SK-N-SH (cell line): ENCODE measurements at regions not wholly inside any gene's neighbourhood (a gene's known extent, or its start where the extent isn't known, plus 50 kb on each side); places are given as distances from the start of the nearest gene placed in this dataset.

Experiments used
- CTCF ChIA-PET: fragments of 300-600, 350-600 bp; formaldehyde crosslinking; extraction: SDS; loops from one replicate; lab custom pipeline; 2021; lab: Yijun Ruan, JAX
- POLR2A ChIA-PET: fragments of 350-600 bp; sonication (Branson Sonifier 250); formaldehyde crosslinking; extraction: SDS; loops from one replicate; lab custom pipeline; 2020; ENCODE audit warnings: antibody characterized with exemption, inconsistent platforms; lab: Yijun Ruan, JAX
- DNase-seq: peaks from one replicate; pipeline ENCODE4 v3.0.0; 2012
- H2AFZ ChIP-seq: fragments of 200-600 bp; sonication (generic); 2 replicates; pipeline ENCODE4 v1.8.1; 2016; ENCODE audit warnings: antibody characterized with exemption, mild to moderate bottlenecking, low read depth
- H3F3A ChIP-seq: fragments of 200-600 bp; sonication (generic); replicated peaks from 2 replicates; pipeline ENCODE3; 2016; ENCODE audit warnings: antibody characterized with exemption, mild to moderate bottlenecking; ENCODE audit not compliant: insufficient read depth
- H3K27ac ChIP-seq, 2 experiments: fragments of 200-500 bp in 1 of 2; fragments of 200-600 bp in 1 of 2; sonication (Bioruptor generic) in 1 of 2; sonication (generic), shearing (Covaris generic) in 1 of 2; 2 replicates each; pipeline versions ENCODE4 v1.5.1 to v1.6.1; 2014 to 2016; ENCODE audit warnings: low read depth in 2 of 2, inconsistent platforms in 1 of 2, low read length in 1 of 2, mild to moderate bottlenecking in 1 of 2, mixed read lengths in 1 of 2
- H3K27me3 ChIP-seq: fragments of 200-600 bp; sonication (generic), shearing (Covaris generic); 2 replicates; pipeline ENCODE4 v1.6.1; 2016; ENCODE audit warnings: mixed run types; ENCODE audit not compliant: insufficient read depth
- H3K36me3 ChIP-seq, 2 experiments: fragments of 200-500 bp in 1 of 2; fragments of 200-600 bp in 1 of 2; sonication (Bioruptor generic) in 1 of 2; sonication (generic) in 1 of 2; replicated peaks in 1 of 2; 2 replicates each; pipeline versions ENCODE3 to v1.5.1; 2014 to 2016; ENCODE audit warnings: low read length in 1 of 2, mild to moderate bottlenecking in 1 of 2; ENCODE audit not compliant: insufficient read depth in 2 of 2, control insufficient read depth in 1 of 2
- H3K4me1 ChIP-seq, 2 experiments: fragments of 200-500 bp in 1 of 2; fragments of 200-600 bp in 1 of 2; sonication (Bioruptor generic) in 1 of 2; sonication (generic), shearing (Covaris generic) in 1 of 2; 2 replicates each; pipeline versions ENCODE4 v1.5.1 to v1.6.1; 2014 to 2016; ENCODE audit warnings: low read depth in 1 of 2, low read length in 1 of 2, mixed run types in 1 of 2; ENCODE audit not compliant: insufficient read depth in 2 of 2, control insufficient read depth in 1 of 2
- H3K4me2 ChIP-seq: fragments of 200-600 bp; sonication (generic), shearing (Covaris generic); 2 replicates; pipeline ENCODE4 v1.6.1; 2017; ENCODE audit warnings: mixed run types
- H3K4me3 ChIP-seq, 2 experiments: fragments of 200-500 bp in 1 of 2; fragments of 200-600 bp in 1 of 2; sonication (Bioruptor generic) in 1 of 2; sonication (generic), shearing (Covaris generic) in 1 of 2; 2 replicates each; pipeline versions ENCODE4 v1.5.1 to v1.8.1; 2014 to 2016; ENCODE audit warnings: low read depth in 2 of 2, inconsistent platforms in 1 of 2, low read length in 1 of 2, mild to moderate bottlenecking in 1 of 2, mixed read lengths in 1 of 2, moderate library complexity in 1 of 2
- H3K79me2 ChIP-seq: fragments of 200-600 bp; sonication (generic); 2 replicates; pipeline ENCODE4 v1.8.1; 2017; ENCODE audit warnings: mild to moderate bottlenecking; ENCODE audit not compliant: insufficient read depth
- H3K9ac ChIP-seq: fragments of 200-600 bp; sonication (generic); 2 replicates; pipeline ENCODE4 v1.6.1; 2017; ENCODE audit warnings: mixed run types
- H3K9me2 ChIP-seq: fragments of 200-600 bp; sonication (generic); 2 replicates; pipeline ENCODE4 v1.6.1; 2017; ENCODE audit warnings: mixed run types
- H3K9me3 ChIP-seq: fragments of 200-600 bp; sonication (generic); 2 replicates; pipeline ENCODE4 v1.6.1; 2017; ENCODE audit warnings: mixed run types, mild to moderate bottlenecking, moderate library complexity
- H4K20me1 ChIP-seq: fragments of 200-600 bp; sonication (generic); 2 replicates; pipeline ENCODE4 v1.6.1; 2017; ENCODE audit warnings: mild to moderate bottlenecking, mixed run types; ENCODE audit not compliant: insufficient read depth
- EZH2phosphoT487 ChIP-seq: fragments of 200-600 bp; sonication (generic); IDR thresholded peaks from 2 replicates; pipeline ENCODE4 v1.6.1; 2017; ENCODE audit warnings: low read depth, mixed run types, mild to moderate bottlenecking, antibody characterized with exemption, moderate library complexity, borderline replicate concordance
- FOXJ3 ChIP-seq: sonication (generic); formaldehyde crosslinking; IDR thresholded peaks from 2 replicates; pipeline ENCODE4 v1.5.1; 2020; ENCODE audit warnings: mild to moderate bottlenecking, missing genetic modification reagents
- MEF2A ChIP-seq: IDR thresholded peaks from 2 replicates; pipeline ENCODE4 v1.4.0; 2012; ENCODE audit warnings: low read depth, borderline replicate concordance
- NRF1 ChIP-seq: IDR thresholded peaks from 2 replicates; pipeline ENCODE4 v1.6.1; 2012; ENCODE audit warnings: low read depth, mild to moderate bottlenecking, low read length
- RCOR1 ChIP-seq: fragments of 150-350 bp; IDR thresholded peaks from 2 replicates; pipeline ENCODE4 v1.6.1; 2017; ENCODE audit warnings: antibody characterized with exemption, low read length
- RXRA ChIP-seq: IDR thresholded peaks from 2 replicates; pipeline ENCODE4 v1.4.0; 2012; ENCODE audit warnings: low read depth, mild to moderate bottlenecking, borderline replicate concordance
- SIN3A ChIP-seq: IDR thresholded peaks from 2 replicates; pipeline ENCODE4 v1.6.1; 2012; ENCODE audit warnings: low read depth, mild to moderate bottlenecking, low read length, moderate library complexity, borderline replicate concordance
- TCF12 ChIP-seq: IDR thresholded peaks from 2 replicates; pipeline ENCODE4 v1.4.0; 2012
- TEAD4 ChIP-seq: IDR thresholded peaks from 2 replicates; pipeline ENCODE4 v1.4.0; 2012; ENCODE audit warnings: mild to moderate bottlenecking, borderline replicate concordance; ENCODE audit not compliant: insufficient read depth
- USF1 ChIP-seq: IDR thresholded peaks from 2 replicates; pipeline ENCODE4 v1.4.0; 2012; ENCODE audit warnings: low read depth, borderline replicate concordance
- WGBS: methylation state at CpG from one replicate; pipeline ENCODE4 v1.1.6; 2017; ENCODE audit warnings: low lambda C conversion rate; 5-methylcytosine and 5-hydroxymethylcytosine counted together
- TF ChIP-seq, protein P1 (sequence below): IDR thresholded peaks from 2 replicates; pipeline ENCODE4; 2012

- H3K27ac ChIP-seq: no peak overlapping the region
- no peak for DNase-seq
- no peaks in the 10 kb centered on the region for H3K79me2 ChIP-seq
- H3F3A ChIP-seq: no peaks in the 10 kb centered on the region
- WGBS: 73% methylated on average over 2 of the region's 2 CpGs
- H3K36me3 ChIP-seq: no peaks in the 10 kb centered on the region
- no peak overlapping the region for H3K4me2 ChIP-seq
- no peaks in the 10 kb centered on the region; a peak in 1 of 4 replicates for H3K4me1 ChIP-seq
- no peak overlapping the region for H3K9ac ChIP-seq
- H3K27me3 ChIP-seq: no peaks in the 10 kb centered on the region
- no peaks in the 10 kb centered on the region for H4K20me1 ChIP-seq
- TF ChIP-seq SIN3A: no peak
- no peak for TF ChIP-seq USF1
- TF ChIP-seq, protein P1, sequence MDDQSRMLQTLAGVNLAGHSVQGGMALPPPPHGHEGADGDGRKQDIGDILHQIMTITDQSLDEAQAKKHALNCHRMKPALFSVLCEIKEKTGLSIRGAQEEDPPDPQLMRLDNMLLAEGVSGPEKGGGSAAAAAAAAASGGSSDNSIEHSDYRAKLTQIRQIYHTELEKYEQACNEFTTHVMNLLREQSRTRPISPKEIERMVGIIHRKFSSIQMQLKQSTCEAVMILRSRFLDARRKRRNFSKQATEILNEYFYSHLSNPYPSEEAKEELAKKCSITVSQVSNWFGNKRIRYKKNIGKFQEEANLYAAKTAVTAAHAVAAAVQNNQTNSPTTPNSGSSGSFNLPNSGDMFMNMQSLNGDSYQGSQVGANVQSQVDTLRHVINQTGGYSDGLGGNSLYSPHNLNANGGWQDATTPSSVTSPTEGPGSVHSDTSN: no peak
- no peak for TF ChIP-seq FOXJ3 (CRISPR knock-in tag)
- TF ChIP-seq RCOR1: no peak
- TF ChIP-seq TCF12: no peak
- no peak for TF ChIP-seq EZH2phosphoT487
- no peak for TF ChIP-seq TEAD4
- TF ChIP-seq RXRA: no peak
- no peak for TF ChIP-seq MEF2A
- ChIA-PET POLR2A (no interaction called here), CTCF (interaction anchor here (1.0 kb wide), 1 partner anchor 8 kb away, joined by 3 read pairs; no protein-coding TSS in a partner anchor)
- no peak overlapping the region for H3K4me3 ChIP-seq
- no peak overlapping the region for H2AFZ ChIP-seq
- no peaks in the 10 kb centered on the region for H3K9me2 ChIP-seq
- H3K9me3 ChIP-seq: no peaks in the 10 kb centered on the region
Observed at GRCh38 chr2:12391116-12391515, 325.6 kb upstream of the TRIB2 start.

GRCh38 chr2:12396699-12397098 lies 320.0 kb upstream of the TRIB2 start:
- H4K20me1 ChIP-seq: no peaks in the 10 kb centered on the region
- H3K27ac ChIP-seq: no peak overlapping the region
- H3F3A ChIP-seq: no peaks in the 10 kb centered on the region
- DNase-seq: no peak
- H3K36me3 ChIP-seq: no peaks in the 10 kb centered on the region
- no peaks in the 10 kb centered on the region for H3K27me3 ChIP-seq
- H3K79me2 ChIP-seq: no peaks in the 10 kb centered on the region
- WGBS: 87% methylated on average over 6 of the region's 6 CpGs
- no peaks in the 10 kb centered on the region for H3K9me3 ChIP-seq
- no peak overlapping the region for H3K4me3 ChIP-seq
- H3K4me2 ChIP-seq: no peak overlapping the region
- no peak overlapping the region for H2AFZ ChIP-seq
- no peak for TF ChIP-seq TEAD4
- TF ChIP-seq RXRA: no peak
- no peak for TF ChIP-seq RCOR1
- TF ChIP-seq SIN3A: no peak
- no peak for TF ChIP-seq USF1
- TF ChIP-seq NRF1: no peak
- POLR2A ChIA-PET: no interaction called here
- H3K4me1 ChIP-seq: peaks cover 0 to 8% of the 10 kb centered on the region in 2 experiments; a peak in 1 of 4 replicates
- no peak overlapping the region for H3K9ac ChIP-seq
- no peaks in the 10 kb centered on the region for H3K9me2 ChIP-seq
- CTCF ChIA-PET: interaction anchor here (0.9 to 1.3 kb wide), 3 partner anchors 13 to 19 kb away, joined by 3 to 5 read pairs (median 3); no protein-coding TSS in a partner anchor
